ENCODE measurements at regions not wholly inside any gene's neighbourhood (a gene's known extent, or its start where the extent isn't known, plus 50 kb on each side); places are given as distances from the start of the nearest gene placed in this dataset.

DNA sequence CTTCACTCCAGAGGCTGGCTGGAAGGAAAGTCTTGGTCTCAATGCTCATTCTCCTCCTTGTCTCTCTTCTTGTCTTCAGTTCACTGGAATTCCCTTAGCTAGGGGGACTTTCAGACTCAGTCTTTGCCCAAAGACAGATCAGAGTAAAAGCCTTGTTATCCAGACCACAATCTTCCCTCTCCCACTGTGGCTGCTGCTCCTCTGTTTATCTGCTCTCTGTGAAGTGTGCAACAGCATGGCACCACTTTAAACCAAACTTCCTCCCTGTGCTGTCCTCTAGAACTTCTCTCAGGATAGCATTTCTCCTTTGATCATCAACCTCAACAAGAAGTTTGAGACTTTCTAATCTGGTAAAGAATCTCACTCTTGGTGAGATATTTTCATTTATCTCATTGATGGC is 530.1 kb upstream of the SLIT2 start:
- Histone ChIP-seq H3K9me1 (replicated peaks; ENCODE audit: control insufficient read depth, extremely low read depth, insufficient read depth, low read length) (no peaks in the 10 kb centered on the region), H3K4me2 (ENCODE audit: insufficient read depth, low read length) (no peak overlapping the region), H4K20me1 (replicated peaks; ENCODE audit: control insufficient read depth, extremely low read depth, insufficient read depth, low read length) (no peaks in the 10 kb centered on the region), H3K9me3 (replicated peaks; ENCODE audit: control insufficient read depth, insufficient read depth, low read length) (no peaks in the 10 kb centered on the region), H3K27me3 (ENCODE audit: control insufficient read depth in 2 of 2, insufficient read depth in 2 of 2, low read length in 2 of 2) (no peaks in the 10 kb centered on the region), H3K4me1 (ENCODE audit: control insufficient read depth, extremely low read depth, insufficient read depth, low read length) (peaks cover 39% of the 10 kb centered on the region), H2AFZ (ENCODE audit: low read depth, low read length) (peak overlapping the region; percentile 23), H3K27ac (ENCODE audit: insufficient read depth, low read depth, low read length) (no peak overlapping the region), H3K79me2 (ENCODE audit: control insufficient read depth, insufficient read depth, low read length) (no peaks in the 10 kb centered on the region), H3K36me3 (ENCODE audit: control insufficient read depth in 2 of 2, extremely low read depth in 1 of 2, insufficient read depth in 2 of 2, low read length in 2 of 2) (no peaks in the 10 kb centered on the region), H3K4me3 (replicated peaks in 1 of 3; ENCODE audit: insufficient read depth in 1 of 3, low read depth in 1 of 3, low read length in 3 of 3) (no peak overlapping the region), H3K9ac (replicated peaks; ENCODE audit: extremely low read depth, insufficient read depth, low read length) (no peak overlapping the region)
- DNase-seq (ENCODE audit: low read depth, low spot score) (peak; percentile 32), FAIRE-seq (no peak)
- TF ChIP-seq FOS (IDR thresholded peaks at IDR 0.05; ENCODE audit: borderline replicate concordance, insufficient read depth, low read length): no peak
- TF ChIP-seq JUN (IDR thresholded peaks at IDR 0.05; ENCODE audit: borderline replicate concordance, insufficient read depth, insufficient read length, low read depth): no peak
- TF ChIP-seq, protein P1, sequence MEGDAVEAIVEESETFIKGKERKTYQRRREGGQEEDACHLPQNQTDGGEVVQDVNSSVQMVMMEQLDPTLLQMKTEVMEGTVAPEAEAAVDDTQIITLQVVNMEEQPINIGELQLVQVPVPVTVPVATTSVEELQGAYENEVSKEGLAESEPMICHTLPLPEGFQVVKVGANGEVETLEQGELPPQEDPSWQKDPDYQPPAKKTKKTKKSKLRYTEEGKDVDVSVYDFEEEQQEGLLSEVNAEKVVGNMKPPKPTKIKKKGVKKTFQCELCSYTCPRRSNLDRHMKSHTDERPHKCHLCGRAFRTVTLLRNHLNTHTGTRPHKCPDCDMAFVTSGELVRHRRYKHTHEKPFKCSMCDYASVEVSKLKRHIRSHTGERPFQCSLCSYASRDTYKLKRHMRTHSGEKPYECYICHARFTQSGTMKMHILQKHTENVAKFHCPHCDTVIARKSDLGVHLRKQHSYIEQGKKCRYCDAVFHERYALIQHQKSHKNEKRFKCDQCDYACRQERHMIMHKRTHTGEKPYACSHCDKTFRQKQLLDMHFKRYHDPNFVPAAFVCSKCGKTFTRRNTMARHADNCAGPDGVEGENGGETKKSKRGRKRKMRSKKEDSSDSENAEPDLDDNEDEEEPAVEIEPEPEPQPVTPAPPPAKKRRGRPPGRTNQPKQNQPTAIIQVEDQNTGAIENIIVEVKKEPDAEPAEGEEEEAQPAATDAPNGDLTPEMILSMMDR (IDR thresholded peaks at IDR 0.05; ENCODE audit: extremely low read depth in 1 of 2, insufficient read depth in 1 of 2, low read depth in 1 of 2, low read length in 2 of 2): no peak
- no peak for TF ChIP-seq POLR2AphosphoS5 (IDR thresholded peaks at IDR 0.05; ENCODE audit: insufficient read depth, low read depth, low read length)
- TF ChIP-seq POLR2A (IDR thresholded peaks at IDR 0.05; ENCODE audit: low read depth, low read length): no peak
- no peak for TF ChIP-seq GATA2 (IDR thresholded peaks at IDR 0.05; ENCODE audit: insufficient read depth, insufficient read length, low read depth, low read length)
- TF ChIP-seq, protein P2, sequence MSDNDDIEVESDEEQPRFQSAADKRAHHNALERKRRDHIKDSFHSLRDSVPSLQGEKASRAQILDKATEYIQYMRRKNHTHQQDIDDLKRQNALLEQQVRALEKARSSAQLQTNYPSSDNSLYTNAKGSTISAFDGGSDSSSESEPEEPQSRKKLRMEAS (IDR thresholded peaks at IDR 0.05; ENCODE audit: insufficient read depth, insufficient read length): no peak
- TF ChIP-seq MYC (IDR thresholded peaks at IDR 0.05; ENCODE audit: low read depth, low read length): no peak
- no peak for TF ChIP-seq EZH2 (IDR thresholded peaks at IDR 0.05; ENCODE audit: borderline replicate concordance, low read depth, low read length, severe bottlenecking)
- intact Hi-C loops (cut with micrococcal nuclease): loop anchor here (2.0 to 5.0 kb wide), 2 partner anchors 31 to 321 kb away; no protein-coding TSS in a partner anchor
- dilution Hi-C loops (cut with MboI; ENCODE audit: extremely low pct_ligation_motif_present, low sequenced_read_pairs): no loop called here
- ChIA-PET POLR2A (no interaction called here), CTCF (interaction anchor here (1.2 kb wide), 1 partner anchor 54 kb away, joined by 3 read pairs; no protein-coding TSS in a partner anchor)
- no TSS peak for BruUV-seq (replicated peaks)

Measured in endothelial cell of umbilical vein (primary cell).